IMR-90 (cell line): ENCODE measurements at regions not wholly inside any gene's neighbourhood (a gene's known extent, or its start where the extent isn't known, plus 50 kb on each side); places are given as distances from the start of the nearest gene placed in this dataset.
A peak's percentile ranks its signal among the peaks of the same experiment; 100 is the strongest.

Experiments used
- BHLHE40 ChIP-seq: fragments of 150-350 bp; IDR thresholded peaks from 2 replicates; pipeline ENCODE4 v1.6.1; 2016; ENCODE audit warnings: mild to moderate bottlenecking, low read depth, low read length
- CEBPB ChIP-seq: IDR thresholded peaks from 2 replicates; pipeline ENCODE4 v1.6.1; 2012; ENCODE audit warnings: low read depth, low read length, improper control_type of control experiment
- CHD1 ChIP-seq: IDR thresholded peaks from 2 replicates; pipeline ENCODE4 v1.6.1; 2012; ENCODE audit warnings: low read depth, low read length, improper control_type of control experiment
- MAFK ChIP-seq: IDR thresholded peaks from 2 replicates; pipeline ENCODE4 v1.6.1; 2012; ENCODE audit warnings: low read depth, low read length, improper control_type of control experiment
- MAZ ChIP-seq: IDR thresholded peaks from 2 replicates; pipeline ENCODE4 v1.6.1; 2012; ENCODE audit warnings: low read depth, mild to moderate bottlenecking, low read length, improper control_type of control experiment, moderate library complexity, borderline replicate concordance
- MXI1 ChIP-seq: IDR thresholded peaks from 2 replicates; pipeline ENCODE4 v1.6.1; 2012; ENCODE audit warnings: low read depth, mild to moderate bottlenecking, low read length, moderate library complexity, borderline replicate concordance
- NFE2L2 ChIP-seq: fragments of 150-350 bp; IDR thresholded peaks from 2 replicates; pipeline ENCODE4 v1.6.1; 2016; ENCODE audit warnings: low read depth, mild to moderate bottlenecking, low read length
- POLR2A ChIP-seq: IDR thresholded peaks from 2 replicates; pipeline ENCODE4 v1.6.1; 2012; ENCODE audit warnings: mild to moderate bottlenecking, low read depth, low read length
- RAD21 ChIP-seq: IDR thresholded peaks from 2 replicates; pipeline ENCODE4 v1.6.1; 2012; ENCODE audit warnings: low read length, improper control_type of control experiment
- RCOR1 ChIP-seq: IDR thresholded peaks from 2 replicates; pipeline ENCODE4 v1.6.1; 2012; ENCODE audit warnings: mild to moderate bottlenecking, low read length, improper control_type of control experiment; ENCODE audit not compliant: insufficient replicate concordance
- SMC3 ChIP-seq: fragments of 150-350 bp; IDR thresholded peaks from 2 replicates; pipeline ENCODE4 v1.6.1; 2016; ENCODE audit warnings: low read depth, mild to moderate bottlenecking, antibody characterized with exemption, low read length, moderate library complexity
- USF2 ChIP-seq: fragments of 150-350 bp; IDR thresholded peaks from 2 replicates; pipeline ENCODE4 v1.6.1; 2017; ENCODE audit warnings: mild to moderate bottlenecking, antibody characterized with exemption, low read length, low read depth
- TF ChIP-seq, protein P1 (sequence below): conservative IDR thresholded peaks from 2 replicates; pipeline ENCODE4 v1.5.1; 2012; ENCODE audit warnings: mild to moderate bottlenecking, low read depth, low read length, improper control_type of control experiment
- TF ChIP-seq, protein P2 (sequence below): fragments of 150-350 bp; IDR thresholded peaks from 2 replicates; pipeline ENCODE4 v1.6.1; 2016; ENCODE audit warnings: low read depth, mild to moderate bottlenecking, low read length, moderate library complexity, borderline replicate concordance

GRCh38 chr21:43361493-43362296 is 65.2 kb downstream of the SIK1 start:
- TF ChIP-seq USF2 (no peak), MAFK (no peak), POLR2A (peak; percentile 79), RAD21 (0 out of 2 replicates have a peak, but pooled peaks have one; percentile 2), NFE2L2 (no peak), CEBPB (no peak), BHLHE40 (peak; percentile 95), SMC3 (no peak), MAZ (no peak), RCOR1 (no peak), MXI1 (no peak), CHD1 (0 out of 2 replicates have a peak, but pooled peaks have one; percentile 33)
- TF ChIP-seq, protein P1, sequence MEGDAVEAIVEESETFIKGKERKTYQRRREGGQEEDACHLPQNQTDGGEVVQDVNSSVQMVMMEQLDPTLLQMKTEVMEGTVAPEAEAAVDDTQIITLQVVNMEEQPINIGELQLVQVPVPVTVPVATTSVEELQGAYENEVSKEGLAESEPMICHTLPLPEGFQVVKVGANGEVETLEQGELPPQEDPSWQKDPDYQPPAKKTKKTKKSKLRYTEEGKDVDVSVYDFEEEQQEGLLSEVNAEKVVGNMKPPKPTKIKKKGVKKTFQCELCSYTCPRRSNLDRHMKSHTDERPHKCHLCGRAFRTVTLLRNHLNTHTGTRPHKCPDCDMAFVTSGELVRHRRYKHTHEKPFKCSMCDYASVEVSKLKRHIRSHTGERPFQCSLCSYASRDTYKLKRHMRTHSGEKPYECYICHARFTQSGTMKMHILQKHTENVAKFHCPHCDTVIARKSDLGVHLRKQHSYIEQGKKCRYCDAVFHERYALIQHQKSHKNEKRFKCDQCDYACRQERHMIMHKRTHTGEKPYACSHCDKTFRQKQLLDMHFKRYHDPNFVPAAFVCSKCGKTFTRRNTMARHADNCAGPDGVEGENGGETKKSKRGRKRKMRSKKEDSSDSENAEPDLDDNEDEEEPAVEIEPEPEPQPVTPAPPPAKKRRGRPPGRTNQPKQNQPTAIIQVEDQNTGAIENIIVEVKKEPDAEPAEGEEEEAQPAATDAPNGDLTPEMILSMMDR = no peak
- TF ChIP-seq, protein P2, sequence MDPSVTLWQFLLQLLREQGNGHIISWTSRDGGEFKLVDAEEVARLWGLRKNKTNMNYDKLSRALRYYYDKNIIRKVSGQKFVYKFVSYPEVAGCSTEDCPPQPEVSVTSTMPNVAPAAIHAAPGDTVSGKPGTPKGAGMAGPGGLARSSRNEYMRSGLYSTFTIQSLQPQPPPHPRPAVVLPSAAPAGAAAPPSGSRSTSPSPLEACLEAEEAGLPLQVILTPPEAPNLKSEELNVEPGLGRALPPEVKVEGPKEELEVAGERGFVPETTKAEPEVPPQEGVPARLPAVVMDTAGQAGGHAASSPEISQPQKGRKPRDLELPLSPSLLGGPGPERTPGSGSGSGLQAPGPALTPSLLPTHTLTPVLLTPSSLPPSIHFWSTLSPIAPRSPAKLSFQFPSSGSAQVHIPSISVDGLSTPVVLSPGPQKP = no peak
